Keratinocyte (primary cell): ENCODE measurements at regions not wholly inside any gene's neighbourhood (a gene's known extent, or its start where the extent isn't known, plus 50 kb on each side); places are given as distances from the start of the nearest gene placed in this dataset.
A peak's percentile ranks its signal among the peaks of the same experiment; 100 is the strongest.

Experiments used
- DNase-seq: peaks from one replicate; pipeline ENCODE4 v3.0.0-alpha.2; 2011; ENCODE audit warnings: low read depth, missing footprints, low spot score
- FAIRE-seq: peaks from 2 replicates; lab custom pipeline; 2011; peaks lifted over from hg19 to GRCh38; lab: Jason Lieb, UNC
- H2AFZ ChIP-seq: 2 replicates; pipeline ENCODE4 v1.6.0; 2012; ENCODE audit warnings: low read length, control low read depth, inconsistent platforms; ENCODE audit not compliant: control insufficient read depth
- H3K27ac ChIP-seq: 2 replicates; pipeline ENCODE4 v1.5.1; 2011; ENCODE audit warnings: low read length; ENCODE audit not compliant: control insufficient read depth, insufficient read depth
- H3K27me3 ChIP-seq: 3 replicates; pipeline ENCODE4 v1.6.0; 2011; ENCODE audit warnings: low read length; ENCODE audit not compliant: control insufficient read depth, insufficient read depth; ENCODE audit errors: extremely low read depth
- H3K36me3 ChIP-seq, 2 experiments: 2 replicates in 1 of 2; 3 replicates in 1 of 2; pipeline ENCODE4 v1.5.1; 2011; ENCODE audit warnings: low read length in 2 of 2, mild to moderate bottlenecking in 1 of 2; ENCODE audit not compliant: control insufficient read depth in 2 of 2, insufficient read depth in 2 of 2; ENCODE audit errors: extremely low read depth in 1 of 2
- H3K4me1 ChIP-seq: 3 replicates; pipeline ENCODE4 v1.5.1; 2011; ENCODE audit warnings: low read length; ENCODE audit not compliant: control insufficient read depth, insufficient read depth; ENCODE audit errors: extremely low read depth
- H3K4me2 ChIP-seq: 3 replicates; pipeline ENCODE4 v1.6.0; 2011; ENCODE audit warnings: low read depth, low read length; ENCODE audit not compliant: control insufficient read depth, insufficient read depth; ENCODE audit errors: extremely low read depth
- H3K4me3 ChIP-seq, 3 experiments: fragments of 200-600 bp in 1 of 3; sonication (generic) in 1 of 3; 2 replicates in 2 of 3; 3 replicates in 1 of 3; pipeline ENCODE4 v1.5.1; 2011 to 2016; ENCODE audit warnings: low read length in 3 of 3, mild to moderate bottlenecking in 3 of 3, control low read depth in 2 of 3, inconsistent platforms in 1 of 3, low read depth in 1 of 3, mixed read lengths in 1 of 3, mixed run types in 1 of 3, moderate library complexity in 1 of 3; ENCODE audit not compliant: control insufficient read depth in 2 of 3, insufficient read depth in 2 of 3; ENCODE audit errors: extremely low read depth in 1 of 3
- H3K79me2 ChIP-seq: 2 replicates; pipeline ENCODE4 v1.6.0; 2012; ENCODE audit warnings: low read length; ENCODE audit not compliant: control insufficient read depth, insufficient read depth
- H3K9ac ChIP-seq: 3 replicates; pipeline ENCODE4 v1.6.0; 2011; ENCODE audit warnings: low read length; ENCODE audit not compliant: control insufficient read depth, insufficient read depth; ENCODE audit errors: extremely low read depth
- H3K9me1 ChIP-seq: 3 replicates; pipeline ENCODE4 v1.6.0; 2011; ENCODE audit warnings: low read length; ENCODE audit not compliant: control insufficient read depth, insufficient read depth; ENCODE audit errors: extremely low read depth
- H3K9me3 ChIP-seq: 2 replicates; pipeline ENCODE4 v1.5.1; 2012; ENCODE audit warnings: low read depth, low read length; ENCODE audit not compliant: control insufficient read depth
- H4K20me1 ChIP-seq: 3 replicates; pipeline ENCODE4 v1.6.0; 2011; ENCODE audit warnings: low read length; ENCODE audit not compliant: control insufficient read depth, insufficient read depth; ENCODE audit errors: extremely low read depth
- EZH2 ChIP-seq: IDR thresholded peaks from one replicate; pipeline ENCODE4 v1.6.1; 2012; ENCODE audit warnings: inconsistent platforms, mild to moderate bottlenecking, low read length, moderate library complexity
- dilution Hi-C: fragments of 300-500 bp; cut with MboI; formaldehyde crosslinking; loops from one replicate; pipeline ENCODE4 v1.7.0; 2020; ENCODE audit warnings: low sequenced_read_pairs; ENCODE audit not compliant: extremely low pct_ligation_motif_present
- TF ChIP-seq, protein P1 (sequence below), 3 experiments: IDR thresholded peaks in 1 of 3; conservative IDR thresholded peaks in 1 of 3; optimal IDR thresholded peaks in 1 of 3; 2 replicates in 2 of 3; 3 replicates in 1 of 3; pipeline versions ENCODE3 to v1.5.1; 2011; ENCODE audit warnings: low read length in 3 of 3, mild to moderate bottlenecking in 3 of 3, moderate library complexity in 2 of 3, control low read depth in 1 of 3, inconsistent platforms in 1 of 3; ENCODE audit not compliant: insufficient read depth in 2 of 3; ENCODE audit errors: extremely low read depth in 1 of 3

DNA sequence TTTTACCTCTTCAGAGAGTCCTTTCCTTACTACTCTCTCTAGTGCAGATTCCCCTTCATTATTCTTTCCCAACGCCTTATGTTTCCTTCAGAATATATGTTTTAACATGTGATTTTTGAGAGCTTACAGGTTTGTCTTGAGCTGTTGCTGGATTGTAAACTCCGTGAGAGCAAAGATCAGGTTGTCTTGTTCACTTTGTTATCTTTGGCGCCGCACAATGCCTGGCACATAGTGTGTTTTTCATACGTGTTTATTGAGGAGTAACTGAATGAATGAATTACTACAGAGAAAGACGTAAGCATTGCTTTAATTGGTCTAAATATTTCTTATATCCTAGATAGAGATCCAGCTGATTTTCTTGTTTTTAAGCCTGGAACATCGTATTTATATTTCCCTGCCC lies 80.5 kb upstream of the SLC4A4 start:
- no peaks in the 10 kb centered on the region for H3K27me3 ChIP-seq
- no peaks in the 10 kb centered on the region for H3K9me3 ChIP-seq
- H3K9me1 ChIP-seq = no peaks in the 10 kb centered on the region
- no peak for TF ChIP-seq EZH2
- FAIRE-seq (no peak), DNase-seq (no peak)
- H3K36me3 ChIP-seq = no peaks in the 10 kb centered on the region
- H3K4me3 ChIP-seq = no peak overlapping the region
- peaks cover 20% of the 10 kb centered on the region for H3K4me1 ChIP-seq
- H4K20me1 ChIP-seq = no peaks in the 10 kb centered on the region
- H3K79me2 ChIP-seq = no peaks in the 10 kb centered on the region
- dilution Hi-C loops = no loop called here
- H3K27ac ChIP-seq = no peak overlapping the region
- H3K9ac ChIP-seq = no peak overlapping the region
- H3K4me2 ChIP-seq = no peak overlapping the region
- peak overlapping the region; percentile 11 for H2AFZ ChIP-seq

DNA sequence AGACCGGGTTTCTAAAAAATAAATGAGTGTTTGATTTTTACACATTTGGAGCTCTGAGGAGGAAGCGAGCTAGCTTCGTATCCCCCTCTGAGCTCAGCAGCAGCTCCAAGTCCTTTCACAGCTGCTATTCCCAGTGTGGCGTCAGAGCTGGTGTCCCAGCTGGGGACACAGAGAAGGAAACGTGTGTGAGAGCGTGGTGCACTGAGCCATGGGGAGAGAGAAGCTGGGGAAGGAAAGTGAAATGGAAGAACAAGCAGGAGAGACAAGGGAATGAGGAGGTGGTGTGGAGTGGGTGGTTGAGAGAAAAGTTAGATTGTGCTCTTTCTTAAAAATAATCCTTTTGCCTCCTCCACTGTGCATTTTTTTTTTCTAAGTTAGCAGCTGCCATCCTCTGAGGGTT lies 79.5 kb upstream of the SLC4A4 start:
- Histone ChIP-seq H3K4me2 (peak overlapping the region; percentile 65), H3K36me3 (no peaks in the 10 kb centered on the region), H3K27ac (peak overlapping the region; percentile 50), H3K4me1 (peaks cover 20% of the 10 kb centered on the region), H2AFZ (peak overlapping the region; percentile 51), H3K9ac (no peak overlapping the region), H3K27me3 (no peaks in the 10 kb centered on the region), H3K4me3 (no peak overlapping the region), H3K9me1 (no peaks in the 10 kb centered on the region), H4K20me1 (no peaks in the 10 kb centered on the region), H3K9me3 (no peaks in the 10 kb centered on the region), H3K79me2 (no peaks in the 10 kb centered on the region)
- TF ChIP-seq, protein P1, sequence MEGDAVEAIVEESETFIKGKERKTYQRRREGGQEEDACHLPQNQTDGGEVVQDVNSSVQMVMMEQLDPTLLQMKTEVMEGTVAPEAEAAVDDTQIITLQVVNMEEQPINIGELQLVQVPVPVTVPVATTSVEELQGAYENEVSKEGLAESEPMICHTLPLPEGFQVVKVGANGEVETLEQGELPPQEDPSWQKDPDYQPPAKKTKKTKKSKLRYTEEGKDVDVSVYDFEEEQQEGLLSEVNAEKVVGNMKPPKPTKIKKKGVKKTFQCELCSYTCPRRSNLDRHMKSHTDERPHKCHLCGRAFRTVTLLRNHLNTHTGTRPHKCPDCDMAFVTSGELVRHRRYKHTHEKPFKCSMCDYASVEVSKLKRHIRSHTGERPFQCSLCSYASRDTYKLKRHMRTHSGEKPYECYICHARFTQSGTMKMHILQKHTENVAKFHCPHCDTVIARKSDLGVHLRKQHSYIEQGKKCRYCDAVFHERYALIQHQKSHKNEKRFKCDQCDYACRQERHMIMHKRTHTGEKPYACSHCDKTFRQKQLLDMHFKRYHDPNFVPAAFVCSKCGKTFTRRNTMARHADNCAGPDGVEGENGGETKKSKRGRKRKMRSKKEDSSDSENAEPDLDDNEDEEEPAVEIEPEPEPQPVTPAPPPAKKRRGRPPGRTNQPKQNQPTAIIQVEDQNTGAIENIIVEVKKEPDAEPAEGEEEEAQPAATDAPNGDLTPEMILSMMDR (optimal IDR thresholded peaks at IDR 0.05 in 1 of 3, IDR thresholded peaks at IDR 0.05 in 1 of 3, conservative IDR thresholded peaks at IDR 0.05 in 1 of 3; ENCODE audit: extremely low read depth in 1 of 3, insufficient read depth in 2 of 3, low read length in 3 of 3) = no peak
- TF ChIP-seq EZH2 = no peak
- dilution Hi-C loops = no loop called here
- no peak for DNase-seq
- FAIRE-seq = no peak

DNA sequence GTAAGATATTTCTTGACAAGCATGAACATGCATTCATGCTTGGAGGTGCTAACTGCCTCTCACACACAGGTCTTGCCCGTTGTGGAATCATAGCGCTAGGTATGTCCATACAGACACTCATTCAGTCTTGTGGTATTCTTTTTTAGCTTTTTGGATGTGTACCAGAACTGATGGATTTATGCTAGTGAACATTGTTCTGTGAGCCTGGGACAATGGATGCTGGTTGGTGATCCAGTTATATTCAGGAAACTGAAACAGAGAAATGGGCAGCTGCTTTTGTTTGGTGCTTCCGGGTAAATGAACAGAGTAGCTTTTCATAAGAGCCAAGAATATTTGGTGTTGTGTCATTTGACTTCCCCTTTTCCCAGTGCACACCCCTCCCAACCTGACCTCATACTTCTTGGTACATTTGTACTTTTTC lies 78.9 kb upstream of the SLC4A4 start:
- peak; percentile 90 for DNase-seq
- Histone ChIP-seq H2AFZ (peak overlapping the region; percentile 35), H3K9ac (no peak overlapping the region), H3K27me3 (no peaks in the 10 kb centered on the region), H3K9me1 (no peaks in the 10 kb centered on the region), H4K20me1 (no peaks in the 10 kb centered on the region), H3K4me2 (peak overlapping the region; percentile 65), H3K4me1 (peaks cover 20% of the 10 kb centered on the region), H3K79me2 (no peaks in the 10 kb centered on the region), H3K27ac (peak overlapping the region; percentile 50), H3K9me3 (no peaks in the 10 kb centered on the region), H3K36me3 (no peaks in the 10 kb centered on the region), H3K4me3 (peak overlapping the region in 1 of 3 experiments; percentile 6)
- peak; percentile 100 for FAIRE-seq
- TF ChIP-seq EZH2 = no peak
- TF ChIP-seq, protein P1 (optimal IDR thresholded peaks at IDR 0.05 in 1 of 3, IDR thresholded peaks at IDR 0.05 in 1 of 3, conservative IDR thresholded peaks at IDR 0.05 in 1 of 3; ENCODE audit: extremely low read depth in 1 of 3, insufficient read depth in 2 of 3, low read length in 3 of 3) = no peak
- dilution Hi-C loops = no loop called here
